Endothelial cell of umbilical vein (primary cell): ENCODE measurements at regions not wholly inside any gene's neighbourhood (a gene's known extent, or its start where the extent isn't known, plus 50 kb on each side); places are given as distances from the start of the nearest gene placed in this dataset.

Experiments used
- CTCF ChIP-seq, 2 donors: IDR thresholded peaks; 1 replicate in 1 of 2; 2 replicates in 1 of 2; pipeline ENCODE4 v1.5.1; 2011; ENCODE audit warnings: low read length in 2 of 2, mild to moderate bottlenecking in 2 of 2, moderate library complexity in 2 of 2, control low read depth in 1 of 2, inconsistent platforms in 1 of 2, low read depth in 1 of 2; ENCODE audit not compliant: insufficient read depth in 1 of 2; ENCODE audit errors: extremely low read depth in 1 of 2
- EZH2 ChIP-seq: IDR thresholded peaks from 2 replicates; pipeline ENCODE4 v1.6.1; 2012; ENCODE audit warnings: borderline replicate concordance, low read depth, mild to moderate bottlenecking, moderate library complexity, low read length, inconsistent platforms; ENCODE audit not compliant: severe bottlenecking
- FOS ChIP-seq: IDR thresholded peaks from 2 replicates; pipeline ENCODE4 v1.6.1; 2011; ENCODE audit warnings: mild to moderate bottlenecking, low read length, moderate library complexity, borderline replicate concordance; ENCODE audit not compliant: insufficient read depth
- JUN ChIP-seq: IDR thresholded peaks from 2 replicates; pipeline ENCODE4 v1.6.1; 2011; ENCODE audit warnings: borderline replicate concordance, low read depth; ENCODE audit not compliant: insufficient read length, insufficient read depth
- POLR2A ChIP-seq: IDR thresholded peaks from 2 replicates; pipeline ENCODE4 v1.6.1; 2012; ENCODE audit warnings: low read depth, mild to moderate bottlenecking, control low read depth, low read length
- POLR2AphosphoS5 ChIP-seq: IDR thresholded peaks from 2 replicates; pipeline ENCODE4 v1.6.1; 2012; ENCODE audit warnings: low read depth, mild to moderate bottlenecking, control low read depth, low read length, moderate library complexity; ENCODE audit not compliant: insufficient read depth

- TF ChIP-seq EZH2 (no peak), FOS (no peak), CTCF (IDR thresholded peaks at IDR 0.05; ENCODE audit: extremely low read depth in 1 of 2, insufficient read depth in 1 of 2, low read depth in 1 of 2, low read length in 2 of 2) (no peak), JUN (no peak), POLR2AphosphoS5 (no peak), POLR2A (no peak)
These were observed 326.4 kb downstream of the MEI4 start for GRCh38 chr6:77979204-77979603.
